Testis (tissue), 2 donors: ENCODE measurements at regions not wholly inside any gene's neighbourhood (a gene's known extent, or its start where the extent isn't known, plus 50 kb on each side); places are given as distances from the start of the nearest gene placed in this dataset.

Experiments
- DNase-seq: peaks from one replicate; pipeline ENCODE4 v3.0.0-alpha.2; 2019
- H3K27ac ChIP-seq, 2 donors: fragments of 200-600 bp; sonication (generic); one replicate each; pipeline ENCODE4 v1.5.1; 2019
- H3K27me3 ChIP-seq: fragments of 200-600 bp; sonication (generic); one replicate; pipeline ENCODE4 v1.5.1; 2019
- H3K36me3 ChIP-seq: fragments of 200-600 bp; sonication (generic); one replicate; pipeline ENCODE4 v1.5.1; 2017; ENCODE audit warnings: low read depth; ENCODE audit errors: missing control alignments
- H3K4me1 ChIP-seq: fragments of 200-600 bp; sonication (generic); one replicate; pipeline ENCODE4 v1.5.1; 2019
- H3K4me3 ChIP-seq, 2 donors: fragments of 200-600 bp; sonication (generic); one replicate each; pipeline ENCODE4 v1.5.1; 2017 to 2019
- H3K9me3 ChIP-seq: fragments of 200-600 bp; sonication (generic); one replicate; pipeline ENCODE4 v1.5.1; 2017
- POLR2A ChIP-seq: fragments of 450-650 bp; IDR thresholded peaks from one replicate; pipeline ENCODE4 v1.6.1; 2017; ENCODE audit warnings: antibody characterized with exemption, mild to moderate bottlenecking, moderate library complexity
- WGBS, 2 donors: methylation state at CpG; one replicate each; pipeline ENCODE4 v1.1.5; 2018; 5-methylcytosine and 5-hydroxymethylcytosine counted together
- intact Hi-C: fragments of 100-400 bp; cut with DNase I; formaldehyde crosslinking; loops from one replicate; pipeline ENCODE4 v1.15.1; 2023; ENCODE audit warnings: low total_unique reads
- TF ChIP-seq, protein P1 (sequence below), 3 experiments: fragments of 450-650 bp in 2 of 3; fragments of 200-600 bp in 1 of 3; sonication (generic) in 1 of 3; IDR thresholded peaks; one replicate each; pipeline ENCODE4 v1.5.1; 2016 to 2019; ENCODE audit warnings: antibody characterized with exemption in 3 of 3, mild to moderate bottlenecking in 2 of 3, moderate library complexity in 1 of 3

DNA sequence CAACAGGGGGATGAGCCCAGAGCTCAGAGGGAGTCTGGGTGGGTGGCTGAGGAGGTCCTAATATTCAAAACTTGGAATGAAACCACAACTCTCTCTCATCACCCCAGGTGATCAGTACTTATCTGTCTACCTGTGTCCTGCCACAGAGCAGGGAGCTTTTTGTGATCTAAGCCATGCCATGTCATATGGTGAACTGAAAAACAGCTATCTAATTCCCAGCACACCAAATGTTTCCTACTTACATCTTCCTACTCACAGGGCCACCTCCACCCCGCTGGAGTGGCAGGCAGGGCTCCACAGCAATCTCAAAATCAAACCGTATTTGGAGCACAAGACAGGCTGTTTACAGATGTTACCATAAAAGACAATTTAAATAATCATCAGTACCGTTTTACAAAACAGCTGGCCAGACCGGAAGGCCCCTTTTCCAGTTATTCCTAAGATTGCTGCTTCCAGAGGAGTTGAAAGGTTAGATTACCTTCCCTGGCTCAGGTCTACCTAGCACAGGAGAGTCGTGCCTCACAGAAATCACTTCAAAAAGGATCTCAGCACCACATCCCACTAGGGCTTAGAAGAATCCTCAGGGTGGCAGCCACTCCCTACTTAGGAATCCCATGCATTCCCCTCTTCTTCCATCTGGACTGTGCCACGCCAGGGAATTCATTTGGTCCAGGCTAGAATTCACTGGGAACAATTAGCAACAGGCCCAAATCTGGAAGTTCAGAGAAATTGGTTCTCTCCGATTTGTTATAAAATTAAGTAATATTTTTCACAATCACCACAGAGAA lies 226.6 kb upstream of the IL12A start:
- H3K9me3 ChIP-seq: no peaks in the 10 kb centered on the region
- peak overlapping the region in 1 of 2 donors; percentile 88 for H3K27ac ChIP-seq
- H3K36me3 ChIP-seq: no peaks in the 10 kb centered on the region
- TF ChIP-seq, protein P1, sequence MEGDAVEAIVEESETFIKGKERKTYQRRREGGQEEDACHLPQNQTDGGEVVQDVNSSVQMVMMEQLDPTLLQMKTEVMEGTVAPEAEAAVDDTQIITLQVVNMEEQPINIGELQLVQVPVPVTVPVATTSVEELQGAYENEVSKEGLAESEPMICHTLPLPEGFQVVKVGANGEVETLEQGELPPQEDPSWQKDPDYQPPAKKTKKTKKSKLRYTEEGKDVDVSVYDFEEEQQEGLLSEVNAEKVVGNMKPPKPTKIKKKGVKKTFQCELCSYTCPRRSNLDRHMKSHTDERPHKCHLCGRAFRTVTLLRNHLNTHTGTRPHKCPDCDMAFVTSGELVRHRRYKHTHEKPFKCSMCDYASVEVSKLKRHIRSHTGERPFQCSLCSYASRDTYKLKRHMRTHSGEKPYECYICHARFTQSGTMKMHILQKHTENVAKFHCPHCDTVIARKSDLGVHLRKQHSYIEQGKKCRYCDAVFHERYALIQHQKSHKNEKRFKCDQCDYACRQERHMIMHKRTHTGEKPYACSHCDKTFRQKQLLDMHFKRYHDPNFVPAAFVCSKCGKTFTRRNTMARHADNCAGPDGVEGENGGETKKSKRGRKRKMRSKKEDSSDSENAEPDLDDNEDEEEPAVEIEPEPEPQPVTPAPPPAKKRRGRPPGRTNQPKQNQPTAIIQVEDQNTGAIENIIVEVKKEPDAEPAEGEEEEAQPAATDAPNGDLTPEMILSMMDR (IDR thresholded peaks at IDR 0.05): no peak
- no peak for TF ChIP-seq POLR2A
- H3K27me3 ChIP-seq: no peaks in the 10 kb centered on the region
- DNase-seq: no peak
- intact Hi-C loops: no loop called here
- H3K4me3 ChIP-seq: no peak overlapping the region
- peaks cover 3% of the 10 kb centered on the region for H3K4me1 ChIP-seq
- WGBS, 2 donors: 48 to 69% methylated on average over 7 of the region's 7 CpGs

DNA sequence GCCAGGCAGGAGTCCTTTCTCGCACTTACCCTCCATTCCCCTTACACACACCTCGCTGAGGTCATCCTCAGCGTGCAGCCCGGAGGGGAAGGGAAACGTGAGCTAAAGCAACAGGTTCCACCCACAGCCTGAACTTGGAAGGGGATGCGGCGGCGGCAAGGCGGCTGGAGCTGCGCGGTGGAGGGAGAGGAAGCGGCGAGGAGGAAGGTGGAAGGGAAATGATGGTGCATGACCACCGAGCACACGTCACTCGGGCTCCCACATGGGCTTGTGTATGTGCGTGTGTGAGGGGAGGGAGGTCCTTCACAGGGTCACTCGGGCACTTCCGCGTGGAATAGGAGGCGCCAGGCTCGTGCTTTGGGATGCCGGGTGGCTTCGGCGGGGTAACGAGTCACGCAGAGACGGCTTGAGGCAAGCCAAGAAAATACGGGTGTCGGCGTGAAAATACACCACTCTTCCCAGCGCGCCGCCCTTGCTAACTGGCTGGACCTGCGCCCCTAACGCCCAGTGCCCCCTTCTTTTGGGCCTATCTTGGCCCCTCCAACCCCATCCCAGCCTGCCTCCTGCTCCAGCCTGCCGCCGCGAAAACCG lies 225.5 kb upstream of the IL12A start:
- DNase-seq: peak; percentile 49
- peaks cover 3% of the 10 kb centered on the region for H3K4me1 ChIP-seq

DNA sequence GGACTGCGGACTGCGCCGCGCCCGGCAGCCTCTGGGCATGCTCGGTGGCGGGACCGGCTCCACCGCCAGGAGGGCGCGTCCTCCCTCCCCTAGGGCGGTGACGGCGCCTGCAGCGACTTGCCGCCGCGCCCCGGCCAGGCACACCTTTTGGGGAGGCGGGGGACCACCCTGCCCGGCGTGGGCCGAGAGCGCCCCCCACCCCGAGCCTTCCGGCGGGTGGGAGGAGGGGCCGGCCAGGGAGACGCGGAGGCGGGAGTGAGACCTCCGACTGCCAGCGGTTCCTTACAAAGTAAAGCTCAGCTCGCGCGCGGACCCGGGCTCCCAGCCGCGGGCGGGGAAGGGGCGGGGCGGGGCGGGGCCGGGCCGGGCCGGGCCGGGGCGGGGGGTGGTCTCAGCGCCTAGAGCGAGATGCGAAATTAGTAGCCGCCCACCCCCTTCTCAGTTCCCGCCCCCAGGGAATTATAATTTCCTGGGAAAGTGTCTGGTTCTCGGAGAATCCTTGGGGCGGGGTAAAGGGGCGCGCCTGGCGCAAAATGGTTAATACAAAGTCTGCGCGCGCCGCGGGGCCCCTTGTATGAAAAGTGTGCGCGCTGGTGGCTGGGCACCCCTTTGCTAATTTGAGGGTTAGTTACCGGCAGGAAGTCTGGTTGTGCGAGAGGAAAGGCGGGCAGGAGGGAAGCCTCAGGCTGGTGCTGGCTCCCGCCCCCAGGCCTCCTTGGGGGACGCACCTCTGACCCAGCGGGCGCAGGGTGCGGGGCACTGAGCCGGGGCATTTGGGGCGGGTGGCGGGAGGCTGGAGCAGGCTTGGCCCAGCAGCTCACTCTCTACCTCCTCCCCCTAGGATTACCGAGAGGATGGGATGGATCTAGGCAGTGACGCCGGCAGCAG lies 224.8 kb upstream of the IL12A start:
- H3K4me1 ChIP-seq: peaks cover 3% of the 10 kb centered on the region
- DNase-seq: peak; percentile 66
- no peaks in the 10 kb centered on the region for H3K27me3 ChIP-seq
- H3K36me3 ChIP-seq: no peaks in the 10 kb centered on the region
- TF ChIP-seq, protein P1 (IDR thresholded peaks at IDR 0.05): peak in 1 of 3 experiments; percentile 29
- no peak for TF ChIP-seq POLR2A
- H3K4me3 ChIP-seq: peak overlapping the region; percentile 65 to 78
- intact Hi-C loops: no loop called here
- 0 to 1% methylated on average over 16 to 71 of the region's 80 CpGs for WGBS, 2 donors
- H3K27ac ChIP-seq: peak overlapping the region; percentile 83 to 88
- no peaks in the 10 kb centered on the region for H3K9me3 ChIP-seq

More for the DNA sequence above, 225.5 kb upstream of the IL12A start:
- intact Hi-C loops: no loop called here
- H3K36me3 ChIP-seq: no peaks in the 10 kb centered on the region
- TF ChIP-seq, protein P1 (IDR thresholded peaks at IDR 0.05): no peak
- no peak for TF ChIP-seq POLR2A
- H3K9me3 ChIP-seq: no peaks in the 10 kb centered on the region
- H3K27ac ChIP-seq: peak overlapping the region; percentile 83 to 88
- H3K4me3 ChIP-seq: peak overlapping the region; percentile 65 to 78
- no peaks in the 10 kb centered on the region for H3K27me3 ChIP-seq
- WGBS, 2 donors: 0 to 1% methylated on average over 34 to 37 of the region's 40 CpGs

DNA sequence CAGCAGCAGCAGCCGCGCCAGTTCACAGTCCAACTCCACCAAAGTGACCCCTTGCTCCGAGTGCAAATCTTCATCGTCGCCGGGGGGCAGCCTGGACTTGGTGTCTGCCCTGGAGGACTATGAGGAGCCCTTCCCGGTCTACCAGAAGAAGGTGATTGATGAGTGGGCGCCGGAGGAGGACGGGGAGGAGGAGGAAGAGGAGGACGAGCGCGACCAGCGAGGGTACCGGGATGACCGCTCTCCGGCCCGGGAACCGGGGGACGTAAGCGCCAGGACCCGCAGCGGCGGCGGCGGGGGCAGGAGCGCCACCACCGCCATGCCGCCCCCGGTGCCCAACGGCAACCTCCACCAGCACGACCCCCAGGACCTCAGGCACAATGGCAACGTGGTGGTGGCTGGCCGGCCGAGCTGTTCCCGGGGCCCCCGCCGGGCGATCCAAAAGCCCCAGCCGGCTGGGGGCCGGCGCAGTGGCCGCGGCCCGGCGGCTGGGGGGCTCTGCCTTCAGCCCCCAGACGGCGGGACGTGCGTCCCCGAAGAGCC lies 224.1 kb upstream of the IL12A start:
- Histone ChIP-seq H3K4me1 (peaks cover 3% of the 10 kb centered on the region), H3K4me3 (peak overlapping the region; percentile 65 to 78), H3K27me3 (no peaks in the 10 kb centered on the region), H3K36me3 (no peaks in the 10 kb centered on the region), H3K9me3 (no peaks in the 10 kb centered on the region), H3K27ac (peak overlapping the region; percentile 61 to 88)
- WGBS, 2 donors: 1% methylated on average over 21 to 51 of the region's 51 CpGs
- DNase-seq: peak; percentile 28
- TF ChIP-seq POLR2A: no peak
- TF ChIP-seq, protein P1 (IDR thresholded peaks at IDR 0.05): no peak
- intact Hi-C loops: no loop called here
